Thyroid gland (tissue), 4 donors: ENCODE measurements at regions not wholly inside any gene's neighbourhood (a gene's known extent, or its start where the extent isn't known, plus 50 kb on each side); places are given as distances from the start of the nearest gene placed in this dataset.
A peak's percentile ranks its signal among the peaks of the same experiment; 100 is the strongest.

Experiments
- POLR2A ChIP-seq, 2 donors: fragments of 450-650 bp; IDR thresholded peaks; one replicate each; pipeline ENCODE4 v1.6.1; 2017; ENCODE audit warnings: antibody characterized with exemption in 2 of 2, mild to moderate bottlenecking in 2 of 2, moderate library complexity in 1 of 2
- TF ChIP-seq, protein P1 (sequence below), 6 experiments: fragments of 200-600 bp in 3 of 6; fragments of 450-650 bp in 3 of 6; sonication (generic) in 3 of 6; IDR thresholded peaks; one replicate each; pipeline ENCODE4 v1.5.1; 2016 to 2019; ENCODE audit warnings: antibody characterized with exemption in 6 of 6, mild to moderate bottlenecking in 2 of 6, inconsistent platforms in 1 of 6, moderate library complexity in 1 of 6

DNA sequence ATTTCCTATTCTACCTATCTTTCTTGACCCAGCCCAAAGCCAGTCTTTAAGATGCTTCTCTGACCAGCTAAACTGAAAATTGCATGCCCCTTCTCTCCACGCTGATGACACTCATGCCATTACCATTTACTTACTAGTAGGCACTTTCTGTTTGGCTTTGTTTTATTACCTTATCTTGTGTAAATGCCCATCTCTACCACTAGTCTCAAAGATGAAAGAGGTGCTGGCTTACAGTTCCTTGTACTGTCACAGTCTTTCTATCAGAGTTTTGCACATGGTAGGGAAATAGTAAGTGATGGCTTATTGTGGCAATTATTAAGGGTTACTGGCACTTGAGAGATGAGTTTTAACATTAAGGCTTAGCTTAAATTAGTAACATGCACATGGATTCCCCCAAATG, 352.1 kb downstream of the RBM43 start:
- TF ChIP-seq, protein P1, sequence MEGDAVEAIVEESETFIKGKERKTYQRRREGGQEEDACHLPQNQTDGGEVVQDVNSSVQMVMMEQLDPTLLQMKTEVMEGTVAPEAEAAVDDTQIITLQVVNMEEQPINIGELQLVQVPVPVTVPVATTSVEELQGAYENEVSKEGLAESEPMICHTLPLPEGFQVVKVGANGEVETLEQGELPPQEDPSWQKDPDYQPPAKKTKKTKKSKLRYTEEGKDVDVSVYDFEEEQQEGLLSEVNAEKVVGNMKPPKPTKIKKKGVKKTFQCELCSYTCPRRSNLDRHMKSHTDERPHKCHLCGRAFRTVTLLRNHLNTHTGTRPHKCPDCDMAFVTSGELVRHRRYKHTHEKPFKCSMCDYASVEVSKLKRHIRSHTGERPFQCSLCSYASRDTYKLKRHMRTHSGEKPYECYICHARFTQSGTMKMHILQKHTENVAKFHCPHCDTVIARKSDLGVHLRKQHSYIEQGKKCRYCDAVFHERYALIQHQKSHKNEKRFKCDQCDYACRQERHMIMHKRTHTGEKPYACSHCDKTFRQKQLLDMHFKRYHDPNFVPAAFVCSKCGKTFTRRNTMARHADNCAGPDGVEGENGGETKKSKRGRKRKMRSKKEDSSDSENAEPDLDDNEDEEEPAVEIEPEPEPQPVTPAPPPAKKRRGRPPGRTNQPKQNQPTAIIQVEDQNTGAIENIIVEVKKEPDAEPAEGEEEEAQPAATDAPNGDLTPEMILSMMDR (IDR thresholded peaks at IDR 0.05) = peak in 1 of 6 experiments; percentile 13
- TF ChIP-seq POLR2A (IDR thresholded peaks at IDR 0.05) = no peak
